Pancreas (tissue), 10 donors: ENCODE measurements at regions not wholly inside any gene's neighbourhood (a gene's known extent, or its start where the extent isn't known, plus 50 kb on each side); places are given as distances from the start of the nearest gene placed in this dataset.

Source experiments
- ATAC-seq, 4 donors: fragments of 200-7000 bp; cut with Tn5 transposase; one replicate each; pipeline versions ENCODE4 v1.8.0 to v1.9.1; 2020; ENCODE audit warnings: mild to moderate bottlenecking in 4 of 4, moderate library complexity in 4 of 4
- DNase-seq, 6 donors: peaks; one replicate each; pipeline ENCODE4 v3.0.0-alpha.2; 2020
- FAIRE-seq: peaks from 2 replicates; lab custom pipeline; 2012; peaks lifted over from hg19 to GRCh38; lab: Jason Lieb, UNC
- H3K27ac ChIP-seq, 4 donors: fragments of 200-600 bp; sonication (generic); 1 replicate in 3 of 4; 2 replicates in 1 of 4; pipeline versions ENCODE4 v1.5.0 to v1.8.0; 2020
- H3K27me3 ChIP-seq, 4 donors: fragments of 200-600 bp; one replicate each; pipeline ENCODE4 v1.8.0; 2021
- H3K36me3 ChIP-seq, 3 donors: fragments of 200-600 bp; sonication (generic) in 1 of 3; one replicate each; pipeline versions ENCODE4 v1.5.0 to v1.8.0; 2020 to 2021
- H3K4me1 ChIP-seq, 3 donors: fragments of 200-600 bp; one replicate each; pipeline ENCODE4 v1.8.0; 2021
- H3K4me3 ChIP-seq, 4 donors: fragments of 200-600 bp; sonication (generic) in 2 of 4; one replicate each; pipeline versions ENCODE4 v1.5.0 to v1.8.0; 2020 to 2021
- H3K9me3 ChIP-seq, 4 donors: fragments of 200-600 bp; one replicate each; pipeline ENCODE4 v1.8.0; 2021
- CTCF ChIP-seq, 4 donors: fragments of 200-600 bp; sonication (generic) in 3 of 4; IDR thresholded peaks; one replicate each; pipeline versions ENCODE4 v1.5.0 to v1.8.0; 2021; ENCODE audit warnings: antibody characterized with exemption in 4 of 4
- WGBS, 2 donors: extraction: QIAGEN DNeasy Blood & Tissue Kit; methylation state at CpG; one replicate each; pipeline ENCODE4 v1.1.7; 2013; 5-methylcytosine and 5-hydroxymethylcytosine counted together
- intact Hi-C, 3 donors: fragments of 100-400 bp; cut with DNase I; formaldehyde crosslinking; loops; one replicate each; pipeline versions ENCODE4 v1.11.1 to v1.14.2; 2022
- donor health status: healthy with polysubstance abuse.
- donor health status: DM: no; HTN: no; CAD: no; lungs with moderate emphysema.
- donor health status: DM: no; HTN: no; CAD: no.
- donor health status: control.
- donor health status: control.
- donor health status: Bipolar disorder and iron deficiency.
- donor health status: DM: yes; HTN: yes; CAD: no.
- donor health status: DM: no; HTN: no; CAD: no.
- donor health status: DM: no; HTN: no; CAD: no.
- donor health status: DM: yes; HTN: yes; CAD: no.

GRCh38 chr1:88068407-88068960 is 615.6 kb upstream of the PKN2 start:
- Histone ChIP-seq H3K9me3 (no peaks in the 10 kb centered on the region), H3K27ac (no peak overlapping the region), H3K36me3 (no peaks in the 10 kb centered on the region), H3K4me1 (no peaks in the 10 kb centered on the region), H3K4me3 (no peak overlapping the region), H3K27me3 (no peaks in the 10 kb centered on the region)
- DNase-seq (no peak), FAIRE-seq (no peak), ATAC-seq (no peak)
- intact Hi-C loops = no loop called here
- TF ChIP-seq CTCF (IDR thresholded peaks at IDR 0.05) = no peak
- WGBS, 2 donors = 72 to 81% methylated on average over 5 of the region's 5 CpGs

GRCh38 chr1:88070956-88071355 is 613.1 kb upstream of the PKN2 start:
- FAIRE-seq (no peak), DNase-seq (no peak), ATAC-seq (no peak)
- H3K4me1 ChIP-seq = no peaks in the 10 kb centered on the region
- no peaks in the 10 kb centered on the region for H3K27me3 ChIP-seq
- WGBS, 2 donors = 63% methylated on average over 1 of the region's 1 CpG
- no peaks in the 10 kb centered on the region for H3K36me3 ChIP-seq
- no peak overlapping the region for H3K4me3 ChIP-seq
- no peaks in the 10 kb centered on the region for H3K9me3 ChIP-seq
- no peak for TF ChIP-seq CTCF (IDR thresholded peaks at IDR 0.05)
- intact Hi-C loops = no loop called here
- H3K27ac ChIP-seq = no peak overlapping the region

- no peak overlapping the region for H3K4me3 ChIP-seq
- intact Hi-C loops = no loop called here
- TF ChIP-seq CTCF (IDR thresholded peaks at IDR 0.05) = no peak
- ATAC-seq = no peak
- no peaks in the 10 kb centered on the region for H3K9me3 ChIP-seq
- FAIRE-seq = no peak
- H3K36me3 ChIP-seq = no peaks in the 10 kb centered on the region
- H3K27me3 ChIP-seq = no peaks in the 10 kb centered on the region
- DNase-seq = no peak
- WGBS, 2 donors = 89 to 93% methylated on average over 2 of the region's 2 CpGs
- no peaks in the 10 kb centered on the region for H3K4me1 ChIP-seq
- H3K27ac ChIP-seq = no peak overlapping the region
These were observed 609.4 kb upstream of the PKN2 start for GRCh38 chr1:88074661-88075060.

- no peak overlapping the region for H3K27ac ChIP-seq
- DNase-seq = no peak
- intact Hi-C loops = no loop called here
- WGBS, 2 donors = 64 to 66% methylated on average over 1 of the region's 1 CpG
- H3K27me3 ChIP-seq = no peaks in the 10 kb centered on the region
- H3K9me3 ChIP-seq = no peaks in the 10 kb centered on the region
- H3K36me3 ChIP-seq = no peaks in the 10 kb centered on the region
- FAIRE-seq = no peak
- no peak for ATAC-seq
- no peak overlapping the region for H3K4me3 ChIP-seq
- no peak for TF ChIP-seq CTCF (IDR thresholded peaks at IDR 0.05)
- H3K4me1 ChIP-seq = no peaks in the 10 kb centered on the region
These were observed 608.3 kb upstream of the PKN2 start for GRCh38 chr1:88075813-88076212.

- 80 to 96% methylated on average over 1 of the region's 1 CpG for WGBS, 2 donors
- DNase-seq = no peak
- ATAC-seq = no peak
- no peak overlapping the region for H3K27ac ChIP-seq
- FAIRE-seq = no peak
- H3K4me1 ChIP-seq = no peaks in the 10 kb centered on the region
- H3K4me3 ChIP-seq = no peak overlapping the region
- intact Hi-C loops = no loop called here
- H3K27me3 ChIP-seq = no peaks in the 10 kb centered on the region
- TF ChIP-seq CTCF (IDR thresholded peaks at IDR 0.05) = no peak
- H3K9me3 ChIP-seq = no peaks in the 10 kb centered on the region
- H3K36me3 ChIP-seq = no peaks in the 10 kb centered on the region
These were observed 605.0 kb upstream of the PKN2 start for GRCh38 chr1:88079036-88079435.
